ENCODE measurements at regions not wholly inside any gene's neighbourhood (a gene's known extent, or its start where the extent isn't known, plus 50 kb on each side); places are given as distances from the start of the nearest gene placed in this dataset.
"Not testable (repeated sequence)": the region's sequence is repeated elsewhere in the genome, so short reads cannot be mapped to it uniquely, and the experiment has no call there.

GRCh38 chr4:127394516-127394915 is 238.2 kb upstream of the INTU start:
- no peak for TF ChIP-seq CTCF (IDR thresholded peaks at IDR 0.05; ENCODE audit: unreplicated experiment in 3 of 3)
- peaks cover 13% of the 10 kb centered on the region for H3K4me1 Mint-ChIP-seq
- no peaks in the 10 kb centered on the region for H3K9me3 Mint-ChIP-seq
- no peaks in the 10 kb centered on the region for H3K27me3 Mint-ChIP-seq (ENCODE audit: low read depth)
- no peaks in the 10 kb centered on the region for H3K36me3 Mint-ChIP-seq (ENCODE audit: low read depth)
- peak overlapping the region in 2 of 3 experiments; percentile 66 to 87 for H3K27ac Mint-ChIP-seq
- no peak overlapping the region for H3K4me3 Mint-ChIP-seq

- peaks cover 2% of the 10 kb centered on the region for H3K9me3 Mint-ChIP-seq
- TF ChIP-seq CTCF (IDR thresholded peaks at IDR 0.05; ENCODE audit: unreplicated experiment in 3 of 3) = no peak
- peaks cover 48% of the 10 kb centered on the region for H3K4me1 Mint-ChIP-seq
- peak overlapping the region in 2 of 3 experiments; percentile 90 to 91 for H3K27ac Mint-ChIP-seq
- no peaks in the 10 kb centered on the region for H3K36me3 Mint-ChIP-seq (ENCODE audit: low read depth)
- no peak overlapping the region for H3K4me3 Mint-ChIP-seq
- no peaks in the 10 kb centered on the region for H3K27me3 Mint-ChIP-seq (ENCODE audit: low read depth)
Observed at GRCh38 chr4:127400276-127400675, 232.5 kb upstream of the INTU start.

GRCh38 chr4:127400731-127401346 is 231.9 kb upstream of the INTU start:
- Mint-ChIP-seq H3K4me3 (peak overlapping the region in 1 of 3 experiments; percentile 10), H3K4me1 (peaks cover 48% of the 10 kb centered on the region), H3K27ac (peak overlapping the region; percentile 30 to 91 (median 90)), H3K9me3 (peaks cover 2% of the 10 kb centered on the region), H3K36me3 (ENCODE audit: low read depth) (no peaks in the 10 kb centered on the region), H3K27me3 (ENCODE audit: low read depth) (no peaks in the 10 kb centered on the region)
- TF ChIP-seq CTCF (IDR thresholded peaks at IDR 0.05; ENCODE audit: unreplicated experiment in 3 of 3) = peak; percentile 60 to 64 (median 64)

GRCh38 chr4:127403471-127404084 is 229.2 kb upstream of the INTU start:
- H3K36me3 Mint-ChIP-seq (ENCODE audit: low read depth) = peaks cover 7% of the 10 kb centered on the region
- no peak for TF ChIP-seq CTCF (IDR thresholded peaks at IDR 0.05; ENCODE audit: unreplicated experiment in 3 of 3)
- peak overlapping the region; percentile 93 to 97 (median 93) for H3K27ac Mint-ChIP-seq
- H3K4me3 Mint-ChIP-seq = no peak overlapping the region
- H3K27me3 Mint-ChIP-seq (ENCODE audit: low read depth) = no peaks in the 10 kb centered on the region
- H3K4me1 Mint-ChIP-seq = peaks cover 44% of the 10 kb centered on the region
- H3K9me3 Mint-ChIP-seq = peaks cover 15% of the 10 kb centered on the region

- peak overlapping the region in 1 of 3 experiments; percentile 93 for H3K27ac Mint-ChIP-seq
- peaks cover 24% of the 10 kb centered on the region for H3K9me3 Mint-ChIP-seq
- H3K4me1 Mint-ChIP-seq = peaks cover 27% of the 10 kb centered on the region
- no peak overlapping the region for H3K4me3 Mint-ChIP-seq
- H3K27me3 Mint-ChIP-seq (ENCODE audit: low read depth) = no peaks in the 10 kb centered on the region
- no peak for TF ChIP-seq CTCF (IDR thresholded peaks at IDR 0.05; ENCODE audit: unreplicated experiment in 3 of 3)
- peaks cover 11% of the 10 kb centered on the region for H3K36me3 Mint-ChIP-seq (ENCODE audit: low read depth)
Observed at GRCh38 chr4:127406187-127406586, 226.6 kb upstream of the INTU start.

GRCh38 chr4:127407572-127407971 is 225.2 kb upstream of the INTU start:
- Mint-ChIP-seq H3K36me3 (ENCODE audit: low read depth) (peaks cover 11% of the 10 kb centered on the region), H3K9me3 (peaks cover 24% of the 10 kb centered on the region), H3K4me1 (peaks cover 27% of the 10 kb centered on the region)
- H3K27me3 Mint-ChIP-seq (ENCODE audit: low read depth); H3K27ac Mint-ChIP-seq; H3K4me3 Mint-ChIP-seq: not testable (repeated sequence)

Data from nephron (organoid).